GM23338 (cell line): ENCODE measurements at regions not wholly inside any gene's neighbourhood (a gene's known extent, or its start where the extent isn't known, plus 50 kb on each side); places are given as distances from the start of the nearest gene placed in this dataset.
"Not testable (repeated sequence)": the region's sequence is repeated elsewhere in the genome, so short reads cannot be mapped to it uniquely, and the experiment has no call there.

Experiments
- ATAC-seq: fragments of 200-7000 bp; cut with Tn5 transposase; 3 replicates; pipeline ENCODE4 v1.9.1; 2020
- DNase-seq: peaks from one replicate; pipeline ENCODE4 v3.0.0-alpha.2; 2015; ENCODE audit warnings: low spot score
- H2AFZ ChIP-seq: fragments of 200-600 bp; sonication (generic); 2 replicates; pipeline ENCODE4 v1.8.0; 2016; ENCODE audit warnings: antibody characterized with exemption, mild to moderate bottlenecking, moderate library complexity
- H3F3A ChIP-seq: fragments of 200-600 bp; sonication (generic); replicated peaks from 2 replicates; pipeline ENCODE4 v1.8.0; 2017; ENCODE audit warnings: antibody characterized with exemption, mixed run types, low read depth
- H3K27ac ChIP-seq: fragments of 200-600 bp; sonication (generic); 2 replicates; pipeline ENCODE4 v1.6.1; 2016; ENCODE audit warnings: low read depth
- H3K27me3 ChIP-seq: fragments of 200-600 bp; sonication (generic); 2 replicates; pipeline ENCODE4 v1.8.0; 2016; ENCODE audit warnings: mild to moderate bottlenecking, mixed run types, moderate library complexity; ENCODE audit not compliant: insufficient read depth
- H3K36me3 ChIP-seq: fragments of 200-600 bp; sonication (generic); 2 replicates; pipeline ENCODE4 v1.8.0; 2016; ENCODE audit warnings: mild to moderate bottlenecking; ENCODE audit not compliant: insufficient read depth
- H3K4me1 ChIP-seq: fragments of 200-600 bp; sonication (generic); 2 replicates; pipeline ENCODE4 v1.8.0; 2016; ENCODE audit warnings: mild to moderate bottlenecking, moderate library complexity; ENCODE audit not compliant: insufficient read depth
- H3K4me2 ChIP-seq: fragments of 200-600 bp; sonication (generic); 2 replicates; pipeline ENCODE4 v1.7.1; 2017; ENCODE audit warnings: mixed run types
- H3K4me3 ChIP-seq: fragments of 200-600 bp; sonication (generic); 2 replicates; pipeline ENCODE4 v1.6.1; 2016; ENCODE audit warnings: mixed run types
- H3K79me2 ChIP-seq: fragments of 200-600 bp; sonication (generic); replicated peaks from 2 replicates; pipeline ENCODE4 v1.8.0; 2017; ENCODE audit warnings: mild to moderate bottlenecking; ENCODE audit not compliant: insufficient read depth
- H3K9me2 ChIP-seq: fragments of 200-600 bp; sonication (generic); 2 replicates; pipeline ENCODE4 v1.8.0; 2017; ENCODE audit not compliant: insufficient read depth
- H4K20me1 ChIP-seq: fragments of 200-600 bp; sonication (generic); replicated peaks from 2 replicates; pipeline ENCODE4 v1.8.0; 2017; ENCODE audit warnings: mild to moderate bottlenecking; ENCODE audit not compliant: insufficient read depth
- H3K27ac Mint-ChIP-seq: 2 replicates; pipeline ENCODE4 v1.8.0; 2020; ENCODE audit warnings: inconsistent platforms, mild to moderate bottlenecking, moderate library complexity, mixed read lengths
- H3K27me3 Mint-ChIP-seq: 3 replicates; pipeline ENCODE4 v1.8.0; 2022; ENCODE audit warnings: low read depth, mild to moderate bottlenecking, moderate library complexity, mixed read lengths, inconsistent platforms; ENCODE audit not compliant: insufficient read depth, poor library complexity
- H3K36me3 Mint-ChIP-seq: 3 replicates; pipeline ENCODE4 v1.8.0; 2021; ENCODE audit warnings: low read depth, mild to moderate bottlenecking, inconsistent platforms, moderate library complexity, mixed read lengths
- H3K4me1 Mint-ChIP-seq: 3 replicates; pipeline ENCODE4 v1.8.0; 2020; ENCODE audit warnings: mild to moderate bottlenecking, inconsistent platforms, mixed read lengths
- H3K4me3 Mint-ChIP-seq: 3 replicates; pipeline ENCODE4 v1.8.0; 2021; ENCODE audit warnings: moderate library complexity, mild to moderate bottlenecking, inconsistent platforms, mixed read lengths
- H3K9me3 Mint-ChIP-seq: 3 replicates; pipeline ENCODE4 v1.8.0; 2020; ENCODE audit warnings: moderate library complexity, mild to moderate bottlenecking, inconsistent platforms, mixed read lengths
- CREB1 ChIP-seq: fragments of 250-450 bp; sonication (Bioruptor Pico); IDR thresholded peaks from 2 replicates; pipeline ENCODE4 v1.5.0; 2020; ENCODE audit warnings: low read depth, mild to moderate bottlenecking, moderate library complexity
- CTCF ChIP-seq, 2 experiments: fragments of 200-600 bp in 1 of 2; sonication (generic) in 1 of 2; conservative IDR thresholded peaks; 2 replicates each; pipeline versions ENCODE4 v1.5.1 to v1.6.1; 2016 to 2017; ENCODE audit warnings: antibody characterized with exemption in 2 of 2, low read depth in 2 of 2, mild to moderate bottlenecking in 2 of 2, moderate library complexity in 1 of 2
- EZH2 ChIP-seq: fragments of 200-600 bp; sonication (generic); IDR thresholded peaks from one replicate; pipeline ENCODE4 v1.8.0; 2017; ENCODE audit warnings: antibody characterized with exemption, mild to moderate bottlenecking, low read depth; ENCODE audit not compliant: unreplicated experiment
- EZH2phosphoT487 ChIP-seq: fragments of 200-600 bp; sonication (generic); IDR thresholded peaks from one replicate; pipeline ENCODE4 v1.8.1; 2018; ENCODE audit warnings: antibody characterized with exemption; ENCODE audit not compliant: unreplicated experiment
- NANOG ChIP-seq: IDR thresholded peaks from 2 replicates; pipeline ENCODE4 v1.6.1; 2016; ENCODE audit warnings: antibody characterized with exemption, borderline replicate concordance
- STAT1 ChIP-seq: IDR thresholded peaks from one replicate; pipeline ENCODE4 v1.6.1; 2016; ENCODE audit warnings: antibody characterized with exemption; ENCODE audit not compliant: unreplicated experiment
- ZNF114 ChIP-seq: fragments of 250-450 bp; sonication (Bioruptor Pico); IDR thresholded peaks from 2 replicates; pipeline ENCODE4 v1.5.0; 2020; ENCODE audit warnings: mild to moderate bottlenecking, moderate library complexity
- ZNF331 ChIP-seq: fragments of 250-450 bp; sonication (Bioruptor Pico); IDR thresholded peaks from 2 replicates; pipeline ENCODE4 v1.5.0; 2020; ENCODE audit warnings: low read depth, mild to moderate bottlenecking, moderate library complexity
- TF ChIP-seq, protein P1 (sequence below): IDR thresholded peaks from 2 replicates; pipeline ENCODE4 v1.6.1; 2016; ENCODE audit warnings: antibody characterized with exemption
- TF ChIP-seq, protein P2 (sequence below): IDR thresholded peaks from one replicate; pipeline ENCODE4 v1.6.1; 2018; ENCODE audit warnings: antibody characterized with exemption; ENCODE audit not compliant: unreplicated experiment

GRCh38 chr13:44648392-44649103, 72.4 kb upstream of the TSC22D1 start:
- Histone ChIP-seq H3F3A (no peaks in the 10 kb centered on the region), H3K4me2 (peak overlapping the region; percentile 53), H3K79me2 (no peaks in the 10 kb centered on the region), H2AFZ (no peak overlapping the region; the same call in 1 of the 2 replicates), H3K27ac (no peak overlapping the region), H4K20me1 (no peaks in the 10 kb centered on the region), H3K4me3 (peak overlapping the region; percentile 3; the same call in 1 of the 2 replicates), H3K9me2 (no peaks in the 10 kb centered on the region; the same call in 1 of the 2 replicates), H3K36me3 (no peaks in the 10 kb centered on the region), H3K27me3 (no peaks in the 10 kb centered on the region), H3K4me1 (peaks cover 12% of the 10 kb centered on the region)
- Mint-ChIP-seq H3K4me3 (no peak overlapping the region), H3K36me3 (no peaks in the 10 kb centered on the region), H3K27me3 (no peaks in the 10 kb centered on the region), H3K4me1 (peaks cover 18% of the 10 kb centered on the region), H3K9me3 (no peaks in the 10 kb centered on the region), H3K27ac (no peak overlapping the region)
- peak; percentile 43 for DNase-seq
- peak; percentile 56 for ATAC-seq
- TF ChIP-seq, protein P1, sequence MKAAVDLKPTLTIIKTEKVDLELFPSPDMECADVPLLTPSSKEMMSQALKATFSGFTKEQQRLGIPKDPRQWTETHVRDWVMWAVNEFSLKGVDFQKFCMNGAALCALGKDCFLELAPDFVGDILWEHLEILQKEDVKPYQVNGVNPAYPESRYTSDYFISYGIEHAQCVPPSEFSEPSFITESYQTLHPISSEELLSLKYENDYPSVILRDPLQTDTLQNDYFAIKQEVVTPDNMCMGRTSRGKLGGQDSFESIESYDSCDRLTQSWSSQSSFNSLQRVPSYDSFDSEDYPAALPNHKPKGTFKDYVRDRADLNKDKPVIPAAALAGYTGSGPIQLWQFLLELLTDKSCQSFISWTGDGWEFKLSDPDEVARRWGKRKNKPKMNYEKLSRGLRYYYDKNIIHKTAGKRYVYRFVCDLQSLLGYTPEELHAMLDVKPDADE, result no peak
- TF ChIP-seq CTCF (conservative IDR thresholded peaks at IDR 0.05; ENCODE audit: low read depth in 2 of 2), result peak; percentile 38 to 62
- TF ChIP-seq NANOG, result no peak

GRCh38 chr13:44647560-44647959, 71.4 kb upstream of the TSC22D1 start:
- not testable (repeated sequence) for H3K27me3 Mint-ChIP-seq, H3K79me2 ChIP-seq, H3K4me3 ChIP-seq, H3K36me3 ChIP-seq, ATAC-seq, H3K27me3 ChIP-seq, H3K27ac Mint-ChIP-seq, DNase-seq, H3F3A ChIP-seq, H3K4me2 ChIP-seq, H3K9me3 Mint-ChIP-seq, H4K20me1 ChIP-seq, H3K4me3 Mint-ChIP-seq, H3K27ac ChIP-seq, H2AFZ ChIP-seq, H3K9me2 ChIP-seq, H3K36me3 Mint-ChIP-seq
- peaks cover 18% of the 10 kb centered on the region for H3K4me1 Mint-ChIP-seq
- peaks cover 12% of the 10 kb centered on the region for H3K4me1 ChIP-seq

DNA sequence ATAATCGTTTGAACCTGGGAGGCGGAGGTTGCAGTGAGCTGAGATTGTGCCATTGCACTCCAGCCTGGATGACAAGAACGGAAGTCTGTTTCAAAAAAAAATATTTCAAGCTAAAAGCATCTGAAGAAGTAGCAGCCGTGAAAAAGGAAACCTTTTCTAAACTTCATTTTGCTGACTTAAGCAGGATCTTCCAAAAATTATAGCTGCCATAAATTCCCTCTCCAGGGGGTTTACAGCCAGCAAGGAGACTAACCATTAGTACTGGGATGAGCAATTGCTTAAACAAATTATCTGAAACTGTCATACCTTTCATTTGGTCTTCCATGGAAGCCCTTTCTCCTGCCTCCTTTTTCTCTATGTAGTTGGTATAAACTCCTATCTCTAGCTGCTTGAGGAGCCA, 69.9 kb upstream of the TSC22D1 start:
- Mint-ChIP-seq H3K36me3 (no peaks in the 10 kb centered on the region), H3K4me1 (peaks cover 18% of the 10 kb centered on the region), H3K27ac (no peak overlapping the region)
- TF ChIP-seq EZH2phosphoT487, result no peak
- TF ChIP-seq ZNF114 (CRISPR knock-in tag), result no peak
- no peak for TF ChIP-seq STAT1
- TF ChIP-seq, protein P1, result no peak
- TF ChIP-seq, protein P2, sequence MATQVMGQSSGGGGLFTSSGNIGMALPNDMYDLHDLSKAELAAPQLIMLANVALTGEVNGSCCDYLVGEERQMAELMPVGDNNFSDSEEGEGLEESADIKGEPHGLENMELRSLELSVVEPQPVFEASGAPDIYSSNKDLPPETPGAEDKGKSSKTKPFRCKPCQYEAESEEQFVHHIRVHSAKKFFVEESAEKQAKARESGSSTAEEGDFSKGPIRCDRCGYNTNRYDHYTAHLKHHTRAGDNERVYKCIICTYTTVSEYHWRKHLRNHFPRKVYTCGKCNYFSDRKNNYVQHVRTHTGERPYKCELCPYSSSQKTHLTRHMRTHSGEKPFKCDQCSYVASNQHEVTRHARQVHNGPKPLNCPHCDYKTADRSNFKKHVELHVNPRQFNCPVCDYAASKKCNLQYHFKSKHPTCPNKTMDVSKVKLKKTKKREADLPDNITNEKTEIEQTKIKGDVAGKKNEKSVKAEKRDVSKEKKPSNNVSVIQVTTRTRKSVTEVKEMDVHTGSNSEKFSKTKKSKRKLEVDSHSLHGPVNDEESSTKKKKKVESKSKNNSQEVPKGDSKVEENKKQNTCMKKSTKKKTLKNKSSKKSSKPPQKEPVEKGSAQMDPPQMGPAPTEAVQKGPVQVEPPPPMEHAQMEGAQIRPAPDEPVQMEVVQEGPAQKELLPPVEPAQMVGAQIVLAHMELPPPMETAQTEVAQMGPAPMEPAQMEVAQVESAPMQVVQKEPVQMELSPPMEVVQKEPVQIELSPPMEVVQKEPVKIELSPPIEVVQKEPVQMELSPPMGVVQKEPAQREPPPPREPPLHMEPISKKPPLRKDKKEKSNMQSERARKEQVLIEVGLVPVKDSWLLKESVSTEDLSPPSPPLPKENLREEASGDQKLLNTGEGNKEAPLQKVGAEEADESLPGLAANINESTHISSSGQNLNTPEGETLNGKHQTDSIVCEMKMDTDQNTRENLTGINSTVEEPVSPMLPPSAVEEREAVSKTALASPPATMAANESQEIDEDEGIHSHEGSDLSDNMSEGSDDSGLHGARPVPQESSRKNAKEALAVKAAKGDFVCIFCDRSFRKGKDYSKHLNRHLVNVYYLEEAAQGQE, result no peak
- TF ChIP-seq CREB1 (CRISPR knock-in tag), result no peak
- no peak for TF ChIP-seq EZH2
- TF ChIP-seq ZNF331, result no peak
- TF ChIP-seq NANOG, result no peak

More for the DNA sequence above, 69.9 kb upstream of the TSC22D1 start:
- no peak for ATAC-seq
- no peaks in the 10 kb centered on the region for H3K27me3 ChIP-seq
- Mint-ChIP-seq H3K9me3 (no peaks in the 10 kb centered on the region), H3K27me3 (no peaks in the 10 kb centered on the region), H3K4me3 (no peak overlapping the region)
- no peak for DNase-seq
- H3K4me1 ChIP-seq, result peaks cover 12% of the 10 kb centered on the region
- no peak overlapping the region for H3K4me3 ChIP-seq
- H4K20me1 ChIP-seq, result no peaks in the 10 kb centered on the region
- no peaks in the 10 kb centered on the region for H3F3A ChIP-seq
- no peaks in the 10 kb centered on the region; the same call in 1 of the 2 replicates for H3K9me2 ChIP-seq
- no peaks in the 10 kb centered on the region for H3K79me2 ChIP-seq
- no peak overlapping the region for H3K4me2 ChIP-seq
- H2AFZ ChIP-seq, result peak overlapping the region; percentile 32; the same call in 1 of the 2 replicates
- no peaks in the 10 kb centered on the region for H3K36me3 ChIP-seq
- H3K27ac ChIP-seq, result no peak overlapping the region
